HL-60 (cell line): ENCODE measurements at regions not wholly inside any gene's neighbourhood (a gene's known extent, or its start where the extent isn't known, plus 50 kb on each side); places are given as distances from the start of the nearest gene placed in this dataset.

Experiments used
- DNase-seq, 2 experiments: peaks; one replicate each; pipeline ENCODE4 v3.0.0-alpha.2; 2010 to 2020; ENCODE audit warnings: low read depth in 1 of 2, low spot score in 1 of 2
- H3K27ac ChIP-seq: fragments of 250-450 bp; sonication (Bioruptor Pico); replicated peaks from 2 replicates; pipeline ENCODE4 v1.5.1; 2020; ENCODE audit warnings: mild to moderate bottlenecking, moderate library complexity
- H3K27me3 ChIP-seq: fragments of 250-450 bp; sonication (Bioruptor Pico); 2 replicates; pipeline ENCODE4 v1.5.1; 2021; ENCODE audit warnings: mild to moderate bottlenecking, moderate library complexity; ENCODE audit not compliant: insufficient read depth, poor library complexity, severe bottlenecking
- H3K4me3 ChIP-seq: replicated peaks from 2 replicates; pipeline ENCODE4 v1.5.1; 2011; ENCODE audit warnings: mild to moderate bottlenecking, control low read depth, low read length; ENCODE audit not compliant: insufficient read depth
- CTCF ChIP-seq: IDR thresholded peaks from one replicate; pipeline ENCODE4 v1.5.1; 2011; ENCODE audit warnings: low read length, control low read depth, inconsistent platforms; ENCODE audit not compliant: insufficient read depth
- GABPA ChIP-seq: IDR thresholded peaks from 2 replicates; pipeline ENCODE4 v1.6.1; 2012; ENCODE audit warnings: low read depth
- POLR2AphosphoS5 ChIP-seq: IDR thresholded peaks from 2 replicates; pipeline ENCODE4 v1.6.1; 2012; ENCODE audit warnings: low read depth
- REST ChIP-seq: IDR thresholded peaks from 2 replicates; pipeline ENCODE4 v1.6.1; 2012; ENCODE audit warnings: low read depth; ENCODE audit not compliant: insufficient replicate concordance
- SPI1 ChIP-seq: IDR thresholded peaks from 2 replicates; pipeline ENCODE4 v1.6.1; 2012; ENCODE audit warnings: low read depth, mild to moderate bottlenecking, borderline replicate concordance

- H3K4me3 ChIP-seq = no peak overlapping the region
- TF ChIP-seq SPI1 (no peak), GABPA (no peak), CTCF (no peak), REST (no peak)
- H3K27me3 ChIP-seq = peaks cover 6% of the 10 kb centered on the region
- no peak overlapping the region for H3K27ac ChIP-seq
- no peak for DNase-seq
Observed at GRCh38 chr13:31416066-31416465, 216.3 kb downstream of the B3GLCT start.

GRCh38 chr13:31418186-31418585 is 218.4 kb downstream of the B3GLCT start:
- no peak overlapping the region for H3K4me3 ChIP-seq
- no peak for DNase-seq
- no peak for TF ChIP-seq SPI1
- no peak for TF ChIP-seq GABPA
- TF ChIP-seq CTCF = no peak
- H3K27me3 ChIP-seq = no peaks in the 10 kb centered on the region
- H3K27ac ChIP-seq = no peak overlapping the region

- DNase-seq = no peak
- no peaks in the 10 kb centered on the region for H3K27me3 ChIP-seq
- H3K27ac ChIP-seq = no peak overlapping the region
- no peak overlapping the region for H3K4me3 ChIP-seq
- no peak for TF ChIP-seq GABPA
- TF ChIP-seq REST = no peak
- no peak for TF ChIP-seq CTCF
- TF ChIP-seq SPI1 = no peak
- TF ChIP-seq POLR2AphosphoS5 = no peak
Observed at GRCh38 chr13:31421756-31422155, 222.0 kb downstream of the B3GLCT start.

- H3K4me3 ChIP-seq = no peak overlapping the region
- TF ChIP-seq GABPA (no peak), SPI1 (peak; percentile 52; the same call in 1 of the 2 replicates), CTCF (peak; percentile 93), POLR2AphosphoS5 (no peak)
Observed at GRCh38 chr13:31424130-31424729, 224.5 kb downstream of the B3GLCT start.

More at GRCh38 chr13:31424130-31424729, 224.5 kb downstream of the B3GLCT start:
- DNase-seq = peak; percentile 33 to 85
- Histone ChIP-seq H3K27me3 (no peaks in the 10 kb centered on the region), H3K27ac (no peak overlapping the region)
